ENCODE measurements at regions not wholly inside any gene's neighbourhood (a gene's known extent, or its start where the extent isn't known, plus 50 kb on each side); places are given as distances from the start of the nearest gene placed in this dataset.

GRCh38 chr11:70501933-70502540 lies 103.7 kb downstream of the CTTN start:
- DNase-seq = no peak

GRCh38 chr11:70502677-70503467 lies 104.5 kb downstream of the CTTN start:
- DNase-seq = no peak

- no peak for DNase-seq
Measured at GRCh38 chr11:70503468-70504221, 105.3 kb downstream of the CTTN start.

GRCh38 chr11:70504246-70505020 lies 106.1 kb downstream of the CTTN start:
- DNase-seq = no peak

DNA sequence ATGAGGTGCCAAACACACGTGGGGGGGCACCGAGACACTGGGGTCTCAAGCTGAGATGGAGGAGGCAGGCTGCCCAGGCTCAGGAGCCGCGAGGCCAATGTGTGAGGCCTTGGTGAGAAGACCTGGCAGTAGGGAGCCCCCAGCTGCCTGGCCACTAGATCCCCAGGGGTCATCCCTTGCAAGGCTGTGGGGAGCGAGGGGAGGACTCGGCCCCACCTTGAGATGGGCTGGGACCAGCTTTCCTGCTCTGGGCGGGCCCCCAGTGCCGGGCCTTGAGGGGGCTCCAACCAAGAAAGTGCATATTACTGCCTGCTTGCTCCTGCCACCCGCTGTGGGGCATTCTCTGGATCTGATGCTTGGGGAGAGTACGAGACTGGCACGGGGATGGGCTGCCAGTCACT lies 107.0 kb downstream of the CTTN start:
- DNase-seq = no peak

DNA sequence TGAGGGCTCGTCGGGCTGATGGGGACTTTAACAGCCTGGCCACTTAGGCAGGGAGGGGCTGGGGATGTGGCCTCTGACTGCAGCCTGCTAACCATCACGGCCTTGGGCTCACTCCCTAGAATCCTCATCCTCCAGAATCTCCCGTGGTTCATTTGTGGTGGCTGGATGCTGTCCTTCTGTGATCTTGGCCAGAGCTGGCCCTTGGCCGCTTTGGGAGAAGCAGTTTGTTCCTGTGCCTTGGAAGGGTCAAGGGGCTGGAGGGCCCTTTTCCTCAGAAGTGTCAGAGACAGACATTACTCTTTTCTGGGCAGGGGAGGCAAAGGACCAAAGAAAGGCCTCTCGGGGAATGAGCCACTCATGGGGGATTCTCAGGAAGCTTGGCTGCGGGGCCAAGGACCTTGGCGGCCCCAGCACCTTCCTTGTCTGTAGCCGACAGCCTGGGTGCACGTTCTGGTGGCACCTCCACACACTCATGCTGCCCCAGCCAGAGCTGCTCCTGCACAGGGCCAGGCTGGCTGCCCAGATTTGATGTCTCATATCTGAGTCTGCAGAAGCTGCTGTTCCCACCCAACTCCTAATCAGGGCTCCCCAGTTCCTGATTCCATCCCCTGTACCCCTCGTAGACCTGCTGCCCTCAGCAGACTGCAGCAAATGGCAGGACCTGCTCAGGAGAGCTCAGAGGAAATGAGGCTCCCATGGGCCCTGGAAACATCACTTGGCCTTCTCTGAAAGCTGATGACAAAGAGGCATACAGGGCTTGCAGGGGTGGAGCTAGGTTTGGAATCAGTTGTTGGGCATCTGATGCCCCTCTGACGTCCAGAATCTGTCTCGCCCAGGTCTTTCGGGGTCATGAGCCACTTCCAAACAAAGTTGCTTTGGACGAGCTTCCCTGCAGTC lies 107.7 kb downstream of the CTTN start:
- no peak for DNase-seq

GRCh38 chr11:70506658-70506970 lies 108.3 kb downstream of the CTTN start:
- no peak for DNase-seq

GRCh38 chr11:70506986-70507385 lies 108.7 kb downstream of the CTTN start:
- no peak for DNase-seq

DNA sequence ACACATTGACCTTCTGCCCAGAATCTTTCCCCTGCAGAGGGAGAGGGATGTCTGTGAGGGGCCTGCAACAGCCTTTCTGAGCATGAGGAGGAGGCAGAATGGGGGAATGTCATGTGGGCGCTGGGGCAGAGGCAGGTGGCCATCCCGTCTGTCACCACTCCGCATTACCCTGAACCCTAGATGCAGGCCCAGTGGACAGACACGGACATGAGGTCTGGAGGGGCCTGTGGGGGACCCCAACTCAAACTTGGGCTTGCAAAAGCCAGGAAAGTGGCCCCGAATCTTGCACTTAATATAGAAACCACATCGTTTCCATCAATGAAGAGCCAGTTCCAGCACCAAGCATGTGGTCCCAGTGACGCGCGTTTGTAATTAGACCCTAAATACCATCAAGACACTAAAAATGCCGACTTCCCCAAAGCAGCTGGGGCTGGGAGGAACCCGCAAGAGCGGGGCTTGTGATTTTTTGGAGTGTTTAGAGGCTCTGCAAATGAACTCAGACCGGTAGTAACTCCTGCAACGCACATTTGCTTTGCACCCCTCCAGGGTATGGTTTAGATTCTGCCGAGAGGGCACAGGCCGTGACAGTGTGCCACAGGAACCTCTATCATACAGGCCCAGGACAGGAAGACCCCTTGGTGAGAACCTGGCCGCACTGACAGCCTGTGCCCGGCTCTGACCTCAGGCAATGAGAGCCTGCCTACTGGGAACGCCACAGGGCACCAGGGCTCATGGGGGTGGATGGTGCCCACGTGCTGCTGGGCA lies 109.3 kb downstream of the CTTN start:
- no peak for DNase-seq

- DNase-seq = no peak
Measured at GRCh38 chr11:70508231-70508480, 109.8 kb downstream of the CTTN start.

GRCh38 chr11:70509476-70509875 lies 111.1 kb downstream of the CTTN start:
- DNase-seq = no peak

DNA sequence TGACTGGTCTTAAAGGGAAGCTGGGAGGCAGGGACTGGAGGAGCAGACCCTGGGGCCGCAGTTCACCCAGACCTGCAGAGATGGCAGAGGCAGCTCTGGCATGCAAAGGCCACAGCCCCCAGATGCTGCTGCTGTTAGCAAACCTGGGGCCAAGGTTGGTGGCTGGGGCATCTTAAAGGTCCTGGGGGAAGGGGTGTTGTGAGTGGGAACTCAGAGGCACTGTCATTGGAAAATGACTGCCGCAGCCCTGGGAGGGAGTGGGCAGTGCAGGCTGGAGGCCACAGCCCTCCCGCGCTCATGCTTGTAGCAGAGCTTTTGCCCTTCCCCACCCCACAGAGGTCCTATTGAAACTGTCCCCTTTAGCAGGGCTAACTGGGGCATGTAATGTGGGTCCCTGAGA lies 111.8 kb downstream of the CTTN start:
- DNase-seq = no peak

GRCh38 chr11:70510571-70510970 lies 112.2 kb downstream of the CTTN start:
- no peak for DNase-seq

DNA sequence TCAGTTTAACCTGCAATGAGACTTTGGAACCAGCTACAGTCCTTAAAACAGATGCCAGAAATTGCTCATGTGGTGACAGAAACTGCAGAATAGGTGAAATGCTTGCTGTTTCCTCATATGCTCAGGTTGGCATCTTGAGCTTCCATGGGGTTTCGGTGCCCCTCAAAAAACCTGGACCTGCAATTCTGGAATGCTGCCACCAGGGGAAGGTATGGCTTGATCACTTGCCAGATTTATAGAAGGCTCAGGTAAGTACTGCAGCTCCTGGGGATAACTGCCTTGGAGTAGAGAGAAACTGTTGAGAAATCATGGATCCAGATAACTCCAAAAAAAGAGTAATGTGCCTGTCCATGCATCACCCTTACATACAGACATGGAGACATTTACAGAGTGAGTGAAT lies 113.0 kb downstream of the CTTN start:
- no peak for DNase-seq

DNA sequence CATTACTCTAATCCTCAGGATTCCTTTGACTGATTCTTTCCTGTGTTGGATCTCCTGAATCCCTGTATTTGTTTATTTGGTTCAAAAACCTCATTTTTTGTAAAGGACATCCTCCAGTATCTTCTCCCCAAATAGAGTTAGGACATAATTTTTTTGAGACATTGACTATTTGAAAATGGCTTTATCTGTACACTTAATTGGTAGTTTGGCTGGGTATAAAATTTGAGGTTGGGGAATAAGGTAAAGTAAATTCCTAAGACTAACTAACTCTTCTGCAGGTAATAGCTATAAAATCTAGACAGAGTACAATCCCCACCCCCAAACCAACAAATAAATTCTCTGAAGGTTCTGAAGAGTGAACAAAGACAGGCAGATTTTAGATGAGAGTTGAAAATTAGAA lies 114.4 kb downstream of the CTTN start:
- DNase-seq = no peak

GRCh38 chr11:70517203-70517602 lies 118.9 kb downstream of the CTTN start:
- DNase-seq = no peak

GRCh38 chr11:70517988-70518907 lies 119.9 kb downstream of the CTTN start:
- no peak for DNase-seq

- no peak for DNase-seq
Measured at GRCh38 chr11:70519117-70519516, 120.8 kb downstream of the CTTN start.

- DNase-seq = no peak
Measured at GRCh38 chr11:70521475-70522308, 123.4 kb downstream of the CTTN start.

- no peak for DNase-seq
Measured at GRCh38 chr11:70522309-70522592, 123.9 kb downstream of the CTTN start.

All from stimulated activated CD4-positive, alpha-beta T cell treated with anti-CD3 and anti-CD28 coated beads, Interleukin-1b, Interleukin-23, amount 100 ng/mL, for 48 hours (primary cell).